BJ (cell line): ENCODE measurements at regions not wholly inside any gene's neighbourhood (a gene's known extent, or its start where the extent isn't known, plus 50 kb on each side); places are given as distances from the start of the nearest gene placed in this dataset.
A peak's percentile ranks its signal among the peaks of the same experiment; 100 is the strongest.
"Not testable (repeated sequence)": the region's sequence is repeated elsewhere in the genome, so short reads cannot be mapped to it uniquely, and the experiment has no call there.

ENCODE experiments used
- CTCF ChIA-PET: fragments of 350-600 bp; formaldehyde crosslinking; extraction: SDS; loops from one replicate; lab custom pipeline; 2021; ENCODE audit warnings: antibody characterized with exemption, inconsistent platforms; lab: Yijun Ruan, JAX
- POLR2A ChIA-PET: fragments of 300-600 bp; sonication (Branson Sonifier 250); formaldehyde crosslinking; extraction: SDS; loops from one replicate; lab custom pipeline; 2021; ENCODE audit warnings: antibody characterized with exemption; lab: Charles Lee
- DNase-seq: peaks from one replicate; pipeline ENCODE4 v3.0.0-alpha.2; 2011; ENCODE audit warnings: low read depth
- H3K27me3 ChIP-seq: 2 replicates; pipeline ENCODE4 v1.6.0; 2011; ENCODE audit warnings: low read length; ENCODE audit not compliant: control insufficient read depth, insufficient read depth
- H3K36me3 ChIP-seq: 2 replicates; pipeline ENCODE4 v1.5.1; 2011; ENCODE audit warnings: low read length; ENCODE audit not compliant: control insufficient read depth, insufficient read depth
- H3K4me3 ChIP-seq: 2 replicates; pipeline ENCODE4 v1.5.1; 2011; ENCODE audit warnings: low read depth, mild to moderate bottlenecking, control low read depth, low read length
- CTCF ChIP-seq: IDR thresholded peaks from 2 replicates; pipeline ENCODE4 v1.5.1; 2011; ENCODE audit warnings: low read depth, mild to moderate bottlenecking, control low read depth, inconsistent platforms, low read length, moderate library complexity; ENCODE audit not compliant: insufficient read depth

- H3K36me3 ChIP-seq: no peaks in the 10 kb centered on the region
- CTCF ChIA-PET: interaction anchor here (0.6 to 2.4 kb wide), 29 partner anchors 8 to 994 kb away, joined by 3 to 54 read pairs (median 5); no protein-coding TSS in a partner anchor
- no peak overlapping the region for H3K4me3 ChIP-seq
- peak; percentile 93 for TF ChIP-seq CTCF
- POLR2A ChIA-PET: no interaction called here
- no peaks in the 10 kb centered on the region for H3K27me3 ChIP-seq
- no peak for DNase-seq
Observed at GRCh38 chr14:37874429-37875109, 279.1 kb downstream of the TTC6 start.

DNA sequence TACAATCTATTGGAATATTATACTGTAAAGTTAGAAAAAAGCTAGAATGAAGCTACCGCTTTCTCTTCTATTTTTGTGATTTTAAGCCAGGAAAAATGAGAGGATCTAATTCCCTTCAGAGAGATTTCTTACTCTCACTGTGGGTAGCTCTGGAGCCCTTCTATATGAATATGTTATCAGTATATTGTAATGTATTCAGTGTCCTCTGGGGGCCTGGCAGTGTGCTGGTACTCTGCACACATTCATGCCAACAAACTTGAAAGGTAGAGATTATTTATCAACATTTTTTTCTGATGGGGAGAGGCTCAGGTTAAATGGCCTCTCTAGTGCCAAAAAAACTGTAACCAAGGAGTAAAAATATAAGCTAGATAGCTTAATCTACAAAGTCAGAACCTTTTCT is 292.8 kb downstream of the TTC6 start:
- CTCF ChIA-PET: interaction anchor here (1.1 to 2.4 kb wide), 2 partner anchors 8 to 13 kb away, joined by 4 to 26 read pairs; no protein-coding TSS in a partner anchor
- TF ChIP-seq CTCF: no peak
- POLR2A ChIA-PET: no interaction called here
- no peaks in the 10 kb centered on the region for H3K36me3 ChIP-seq
- DNase-seq: no peak
- no peaks in the 10 kb centered on the region for H3K27me3 ChIP-seq
- no peak overlapping the region for H3K4me3 ChIP-seq

GRCh38 chr14:37889087-37889486 is 293.7 kb downstream of the TTC6 start:
- CTCF ChIA-PET: interaction anchor here (0.6 to 2.4 kb wide), 5 partner anchors 7 to 179 kb away, joined by 3 to 26 read pairs (median 4); no protein-coding TSS in a partner anchor
- POLR2A ChIA-PET: no interaction called here
- TF ChIP-seq CTCF: no peak
- no peaks in the 10 kb centered on the region for H3K36me3 ChIP-seq
- no peak overlapping the region for H3K4me3 ChIP-seq
- H3K27me3 ChIP-seq: no peaks in the 10 kb centered on the region
- DNase-seq: no peak

DNA sequence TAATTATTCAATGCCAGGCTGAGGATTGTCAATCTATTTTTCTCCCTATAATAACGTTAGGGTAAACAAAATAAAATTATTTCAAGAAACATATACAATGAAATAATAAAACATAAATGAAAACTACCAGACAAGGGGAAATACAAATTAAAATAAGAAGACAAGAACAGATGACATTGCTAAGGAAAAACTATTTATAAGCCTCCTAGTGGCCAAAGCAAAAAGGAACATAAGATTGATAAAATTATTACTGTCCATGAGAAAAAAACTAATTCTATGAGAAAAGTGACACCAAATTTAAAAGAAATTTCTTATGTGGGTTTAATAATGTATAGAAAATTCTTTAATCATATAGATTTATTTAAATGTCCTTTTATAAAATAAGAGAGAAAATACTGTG is 294.7 kb downstream of the TTC6 start:
- no peak for DNase-seq
- POLR2A ChIA-PET: no interaction called here
- peak; percentile 34; the same call in 1 of the 2 replicates for TF ChIP-seq CTCF
- CTCF ChIA-PET: interaction anchor here (0.7 kb wide), 1 partner anchor 13 kb away, joined by 3 read pairs; no protein-coding TSS in a partner anchor
- no peaks in the 10 kb centered on the region for H3K27me3 ChIP-seq
- H3K4me3 ChIP-seq: no peak overlapping the region
- no peaks in the 10 kb centered on the region for H3K36me3 ChIP-seq

DNA sequence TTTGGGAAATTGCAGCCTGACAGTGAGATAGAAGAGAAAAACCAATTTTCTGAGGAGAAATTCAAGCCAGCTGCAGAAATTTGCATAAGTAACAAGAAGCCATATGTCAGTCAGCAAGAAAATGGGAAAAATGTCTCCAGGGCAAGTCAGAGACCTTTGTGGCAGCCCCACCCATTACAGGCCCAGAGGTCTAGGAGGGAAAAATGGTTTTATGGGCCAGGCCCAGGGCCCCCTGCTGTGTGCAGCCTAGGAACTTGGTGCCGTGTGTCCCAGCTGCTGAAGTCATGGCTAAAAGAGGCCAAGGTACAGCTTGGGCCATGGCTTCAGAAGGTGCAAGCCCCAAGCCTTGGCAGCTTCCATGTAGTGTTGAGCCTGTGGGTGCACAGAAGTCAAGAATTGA is 296.1 kb downstream of the TTC6 start:
- H3K4me3 ChIP-seq, POLR2A ChIA-PET, H3K36me3 ChIP-seq, H3K27me3 ChIP-seq, DNase-seq: not testable (repeated sequence)
- CTCF ChIA-PET: interaction anchor here (0.6 kb wide), 1 partner anchor 562 kb away, joined by 3 read pairs; no protein-coding TSS in a partner anchor
